SU-DHL-6 (cell line): ENCODE measurements at regions not wholly inside any gene's neighbourhood (a gene's known extent, or its start where the extent isn't known, plus 50 kb on each side); places are given as distances from the start of the nearest gene placed in this dataset.

Experiments
- EZH2phosphoT487 ChIP-seq: fragments of 200-600 bp; sonication (generic), shearing (Covaris generic); conservative IDR thresholded peaks from 2 replicates; pipeline ENCODE4 v1.6.1; 2018; ENCODE audit warnings: mild to moderate bottlenecking, antibody characterized with exemption, low read length, moderate library complexity, mixed read lengths
- TF ChIP-seq, protein P1 (sequence below): fragments of 200-600 bp; sonication (generic); IDR thresholded peaks from one replicate; pipeline ENCODE4 v1.5.1; 2017; ENCODE audit warnings: antibody characterized with exemption, mild to moderate bottlenecking, low read length, moderate library complexity; ENCODE audit not compliant: insufficient read depth, poor library complexity, severe bottlenecking

DNA sequence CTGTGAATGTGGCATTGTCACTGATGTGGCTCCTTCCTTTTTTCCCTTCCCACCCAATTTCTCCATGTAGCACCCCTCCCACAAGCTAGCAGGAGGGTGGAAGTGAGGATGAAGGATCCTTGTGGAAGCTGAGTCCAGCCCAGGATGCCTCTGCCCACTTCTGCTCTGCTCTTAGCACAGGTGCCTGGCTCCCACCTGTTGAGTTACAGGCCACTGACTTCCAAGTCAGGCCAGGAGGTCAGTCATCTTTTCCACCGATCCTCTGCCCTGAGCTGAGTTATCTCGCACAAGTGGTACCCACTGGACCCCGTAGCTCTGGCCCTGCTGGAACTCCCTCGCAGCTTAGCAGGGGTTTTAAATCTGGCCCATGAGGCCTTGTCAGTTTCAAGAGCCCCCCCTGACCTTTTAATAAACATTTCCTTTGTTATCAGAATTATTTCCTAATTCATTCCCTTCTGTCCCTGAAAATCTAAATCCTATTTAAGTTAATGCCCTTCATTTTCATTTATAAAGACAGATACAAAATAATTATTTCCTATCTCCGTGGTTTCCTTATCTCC is 125.3 kb upstream of the CADM1 start:
- TF ChIP-seq, protein P1, sequence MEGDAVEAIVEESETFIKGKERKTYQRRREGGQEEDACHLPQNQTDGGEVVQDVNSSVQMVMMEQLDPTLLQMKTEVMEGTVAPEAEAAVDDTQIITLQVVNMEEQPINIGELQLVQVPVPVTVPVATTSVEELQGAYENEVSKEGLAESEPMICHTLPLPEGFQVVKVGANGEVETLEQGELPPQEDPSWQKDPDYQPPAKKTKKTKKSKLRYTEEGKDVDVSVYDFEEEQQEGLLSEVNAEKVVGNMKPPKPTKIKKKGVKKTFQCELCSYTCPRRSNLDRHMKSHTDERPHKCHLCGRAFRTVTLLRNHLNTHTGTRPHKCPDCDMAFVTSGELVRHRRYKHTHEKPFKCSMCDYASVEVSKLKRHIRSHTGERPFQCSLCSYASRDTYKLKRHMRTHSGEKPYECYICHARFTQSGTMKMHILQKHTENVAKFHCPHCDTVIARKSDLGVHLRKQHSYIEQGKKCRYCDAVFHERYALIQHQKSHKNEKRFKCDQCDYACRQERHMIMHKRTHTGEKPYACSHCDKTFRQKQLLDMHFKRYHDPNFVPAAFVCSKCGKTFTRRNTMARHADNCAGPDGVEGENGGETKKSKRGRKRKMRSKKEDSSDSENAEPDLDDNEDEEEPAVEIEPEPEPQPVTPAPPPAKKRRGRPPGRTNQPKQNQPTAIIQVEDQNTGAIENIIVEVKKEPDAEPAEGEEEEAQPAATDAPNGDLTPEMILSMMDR = no peak
- no peak for TF ChIP-seq EZH2phosphoT487
